ENCODE measurements at regions not wholly inside any gene's neighbourhood (a gene's known extent, or its start where the extent isn't known, plus 50 kb on each side); places are given as distances from the start of the nearest gene placed in this dataset.
"Not testable (repeated sequence)": the region's sequence is repeated elsewhere in the genome, so short reads cannot be mapped to it uniquely, and the experiment has no call there.

- no peak for DNase-seq
Observed at GRCh38 chr5:86981898-86982297, 285.8 kb upstream of the RASA1 start.

GRCh38 chr5:86983208-86983607 lies 284.5 kb upstream of the RASA1 start:
- no peak for DNase-seq

GRCh38 chr5:86986837-86987236 lies 280.8 kb upstream of the RASA1 start:
- no peak for DNase-seq

- DNase-seq, result no peak
Observed at GRCh38 chr5:86997516-86997915, 270.2 kb upstream of the RASA1 start.

GRCh38 chr5:86999951-87000350 lies 267.7 kb upstream of the RASA1 start:
- no peak for DNase-seq

GRCh38 chr5:87002485-87002884 lies 265.2 kb upstream of the RASA1 start:
- DNase-seq, result no peak

GRCh38 chr5:87004101-87004500 lies 263.6 kb upstream of the RASA1 start:
- DNase-seq, result no peak

- DNase-seq, result no peak
Observed at GRCh38 chr5:87007737-87008136, 259.9 kb upstream of the RASA1 start.

GRCh38 chr5:87008751-87009560 lies 258.7 kb upstream of the RASA1 start:
- DNase-seq, result no peak

- no peak for DNase-seq
Observed at GRCh38 chr5:87010736-87011135, 256.9 kb upstream of the RASA1 start.

- DNase-seq, result no peak
Observed at GRCh38 chr5:87015901-87016300, 251.8 kb upstream of the RASA1 start.

GRCh38 chr5:87020099-87020934 lies 247.4 kb upstream of the RASA1 start:
- no peak for DNase-seq

GRCh38 chr5:87022415-87022814 lies 245.3 kb upstream of the RASA1 start:
- no peak for DNase-seq

- DNase-seq, result no peak
Observed at GRCh38 chr5:87027570-87027969, 240.1 kb upstream of the RASA1 start.

- DNase-seq, result no peak
Observed at GRCh38 chr5:87029951-87030350, 237.7 kb upstream of the RASA1 start.

- no peak for DNase-seq
Observed at GRCh38 chr5:87030699-87031098, 237.0 kb upstream of the RASA1 start.

- no peak for DNase-seq
Observed at GRCh38 chr5:87034557-87034956, 233.1 kb upstream of the RASA1 start.

GRCh38 chr5:87042554-87042953 lies 225.1 kb upstream of the RASA1 start:
- DNase-seq, result no peak

- DNase-seq, result no peak
Observed at GRCh38 chr5:87048156-87048555, 219.5 kb upstream of the RASA1 start.

- DNase-seq, result not testable (repeated sequence)
Observed at GRCh38 chr5:87049012-87049411, 218.7 kb upstream of the RASA1 start.

GRCh38 chr5:87051502-87052113 lies 216.1 kb upstream of the RASA1 start:
- DNase-seq, result no peak

GRCh38 chr5:87053146-87053545 lies 214.5 kb upstream of the RASA1 start:
- no peak for DNase-seq

GRCh38 chr5:87054821-87055220 lies 212.9 kb upstream of the RASA1 start:
- no peak for DNase-seq

GRCh38 chr5:87061046-87061445 lies 206.6 kb upstream of the RASA1 start:
- no peak for DNase-seq
